ENCODE measurements at regions not wholly inside any gene's neighbourhood (a gene's known extent, or its start where the extent isn't known, plus 50 kb on each side); places are given as distances from the start of the nearest gene placed in this dataset.

DNA sequence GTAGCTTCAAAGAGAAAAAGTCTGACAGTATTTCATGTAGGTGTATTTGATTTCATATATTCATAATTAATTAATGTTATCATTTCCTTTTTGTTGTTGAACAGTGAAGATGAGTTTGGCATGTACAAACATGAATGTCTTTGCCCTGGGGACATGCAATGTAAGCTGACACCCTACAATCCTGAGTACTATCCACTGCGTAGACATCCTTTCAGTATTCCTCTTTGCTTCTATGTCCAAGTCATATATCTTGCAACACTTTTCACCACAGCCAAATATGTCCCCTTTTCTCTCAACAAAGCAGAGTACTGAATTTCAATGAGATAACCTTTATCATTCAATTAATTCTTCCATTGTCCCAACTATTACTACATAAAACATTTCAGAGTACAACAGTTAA lies 93.6 kb downstream of the GPR37 start:
- TF ChIP-seq, protein P1, sequence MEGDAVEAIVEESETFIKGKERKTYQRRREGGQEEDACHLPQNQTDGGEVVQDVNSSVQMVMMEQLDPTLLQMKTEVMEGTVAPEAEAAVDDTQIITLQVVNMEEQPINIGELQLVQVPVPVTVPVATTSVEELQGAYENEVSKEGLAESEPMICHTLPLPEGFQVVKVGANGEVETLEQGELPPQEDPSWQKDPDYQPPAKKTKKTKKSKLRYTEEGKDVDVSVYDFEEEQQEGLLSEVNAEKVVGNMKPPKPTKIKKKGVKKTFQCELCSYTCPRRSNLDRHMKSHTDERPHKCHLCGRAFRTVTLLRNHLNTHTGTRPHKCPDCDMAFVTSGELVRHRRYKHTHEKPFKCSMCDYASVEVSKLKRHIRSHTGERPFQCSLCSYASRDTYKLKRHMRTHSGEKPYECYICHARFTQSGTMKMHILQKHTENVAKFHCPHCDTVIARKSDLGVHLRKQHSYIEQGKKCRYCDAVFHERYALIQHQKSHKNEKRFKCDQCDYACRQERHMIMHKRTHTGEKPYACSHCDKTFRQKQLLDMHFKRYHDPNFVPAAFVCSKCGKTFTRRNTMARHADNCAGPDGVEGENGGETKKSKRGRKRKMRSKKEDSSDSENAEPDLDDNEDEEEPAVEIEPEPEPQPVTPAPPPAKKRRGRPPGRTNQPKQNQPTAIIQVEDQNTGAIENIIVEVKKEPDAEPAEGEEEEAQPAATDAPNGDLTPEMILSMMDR (IDR thresholded peaks at IDR 0.05 in 4 of 5, conservative IDR thresholded peaks at IDR 0.05 in 1 of 5), result no peak
- no peak for TF ChIP-seq POLR2A (IDR thresholded peaks at IDR 0.05)
